ENCODE measurements at regions not wholly inside any gene's neighbourhood (a gene's known extent, or its start where the extent isn't known, plus 50 kb on each side); places are given as distances from the start of the nearest gene placed in this dataset.

DNA sequence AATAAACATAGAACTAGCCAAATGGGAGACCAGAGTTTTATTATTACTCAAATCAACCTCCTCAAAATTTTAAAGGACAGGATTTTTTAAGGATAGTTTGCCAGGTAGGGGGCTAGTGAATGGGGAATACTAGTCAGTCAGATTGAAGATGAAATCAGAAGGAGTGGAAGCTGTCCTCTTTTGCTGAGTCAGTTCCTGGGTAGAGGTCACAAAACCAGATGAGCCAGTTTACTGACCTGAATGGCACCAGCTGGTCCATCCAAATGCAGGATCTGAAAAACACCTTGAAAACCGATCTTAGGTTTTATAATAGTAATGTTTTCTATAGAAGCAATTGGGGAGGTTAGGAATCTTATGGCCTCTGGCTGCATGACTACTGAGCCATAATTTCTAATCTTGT, 558.2 kb downstream of the PKHD1 start:
- Histone ChIP-seq H3K27me3 (ENCODE audit: control insufficient read depth, insufficient read depth, low read length) (no peaks in the 10 kb centered on the region), H3K27ac (ENCODE audit: low read depth in 2 of 2, low read length in 2 of 2) (no peak overlapping the region), H3K9me3 (ENCODE audit: control insufficient read depth in 2 of 3, insufficient read depth in 1 of 3, low read length in 3 of 3) (no peaks in the 10 kb centered on the region), H3K4me1 (ENCODE audit: control insufficient read depth in 2 of 3, insufficient read depth in 2 of 3, low read depth in 1 of 3, low read length in 3 of 3) (no peaks in the 10 kb centered on the region), H3K4me3 (ENCODE audit: low read length in 3 of 3) (no peak overlapping the region), H3K36me3 (ENCODE audit: control insufficient read depth in 2 of 3, insufficient read depth in 3 of 3, low read length in 3 of 3) (no peaks in the 10 kb centered on the region), H3K9ac (ENCODE audit: low read length in 3 of 3) (no peak overlapping the region)
- FAIRE-seq (no peak), DNase-seq (no peak)
- intact Hi-C loops (cut with DNase I): no loop called here
- TF ChIP-seq CTCF (IDR thresholded peaks at IDR 0.05; ENCODE audit: borderline replicate concordance, extremely low read depth, insufficient read depth): no peak

GRCh38 chr6:51531623-51532022, 555.8 kb downstream of the PKHD1 start:
- no peaks in the 10 kb centered on the region for H3K4me1 ChIP-seq (ENCODE audit: control insufficient read depth in 2 of 3, insufficient read depth in 2 of 3, low read depth in 1 of 3, low read length in 3 of 3)
- no peaks in the 10 kb centered on the region for H3K27me3 ChIP-seq (ENCODE audit: control insufficient read depth, insufficient read depth, low read length)
- no peaks in the 10 kb centered on the region for H3K36me3 ChIP-seq (ENCODE audit: control insufficient read depth in 2 of 3, insufficient read depth in 3 of 3, low read length in 3 of 3)
- no peaks in the 10 kb centered on the region for H3K9me3 ChIP-seq (ENCODE audit: control insufficient read depth in 2 of 3, insufficient read depth in 1 of 3, low read length in 3 of 3)
- TF ChIP-seq CTCF (IDR thresholded peaks at IDR 0.05; ENCODE audit: borderline replicate concordance, extremely low read depth, insufficient read depth): no peak
- no peak overlapping the region for H3K27ac ChIP-seq (ENCODE audit: low read depth in 2 of 2, low read length in 2 of 2)
- H3K9ac ChIP-seq (ENCODE audit: low read length in 3 of 3): no peak overlapping the region
- DNase-seq (peak in 1 of 5 donors; percentile 3), FAIRE-seq (no peak)
- intact Hi-C loops (cut with DNase I): no loop called here
- H3K4me3 ChIP-seq (ENCODE audit: low read length in 3 of 3): no peak overlapping the region

DNA sequence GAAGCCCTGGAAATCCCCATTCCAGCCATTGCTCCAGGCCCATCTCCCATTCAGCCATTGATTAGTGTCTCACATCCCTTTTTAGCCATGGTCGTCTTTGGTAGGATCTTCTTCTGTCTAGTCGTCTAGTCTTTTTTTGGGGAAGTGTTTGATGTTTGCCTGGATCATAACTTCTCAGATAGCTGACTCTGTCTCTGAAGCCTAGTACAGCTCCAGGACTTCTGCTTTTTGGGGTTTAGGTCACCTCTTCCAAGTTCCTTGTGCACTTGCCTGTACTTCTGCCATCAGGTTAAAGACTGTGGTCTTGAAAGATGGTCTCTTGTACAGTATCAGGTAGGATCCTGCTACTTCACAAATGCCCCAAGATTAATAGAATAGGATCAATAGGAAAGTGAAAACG, 553.5 kb downstream of the PKHD1 start:
- Histone ChIP-seq H3K36me3 (ENCODE audit: control insufficient read depth in 2 of 3, insufficient read depth in 3 of 3, low read length in 3 of 3) (no peaks in the 10 kb centered on the region), H3K27me3 (ENCODE audit: control insufficient read depth, insufficient read depth, low read length) (no peaks in the 10 kb centered on the region), H3K4me3 (ENCODE audit: low read length in 3 of 3) (no peak overlapping the region), H3K9me3 (ENCODE audit: control insufficient read depth in 2 of 3, insufficient read depth in 1 of 3, low read length in 3 of 3) (no peaks in the 10 kb centered on the region), H3K27ac (ENCODE audit: low read depth in 2 of 2, low read length in 2 of 2) (no peak overlapping the region), H3K4me1 (ENCODE audit: control insufficient read depth in 2 of 3, insufficient read depth in 2 of 3, low read depth in 1 of 3, low read length in 3 of 3) (no peaks in the 10 kb centered on the region), H3K9ac (ENCODE audit: low read length in 3 of 3) (no peak overlapping the region)
- intact Hi-C loops (cut with DNase I): no loop called here
- no peak for TF ChIP-seq CTCF (IDR thresholded peaks at IDR 0.05; ENCODE audit: borderline replicate concordance, extremely low read depth, insufficient read depth)
- no peak for DNase-seq
- FAIRE-seq: no peak

- no peak overlapping the region for H3K4me3 ChIP-seq (ENCODE audit: low read length in 3 of 3)
- H3K9me3 ChIP-seq (ENCODE audit: control insufficient read depth in 2 of 3, insufficient read depth in 1 of 3, low read length in 3 of 3): no peaks in the 10 kb centered on the region
- intact Hi-C loops (cut with DNase I): no loop called here
- no peaks in the 10 kb centered on the region for H3K27me3 ChIP-seq (ENCODE audit: control insufficient read depth, insufficient read depth, low read length)
- no peaks in the 10 kb centered on the region for H3K36me3 ChIP-seq (ENCODE audit: control insufficient read depth in 2 of 3, insufficient read depth in 3 of 3, low read length in 3 of 3)
- no peak overlapping the region for H3K27ac ChIP-seq (ENCODE audit: low read depth in 2 of 2, low read length in 2 of 2)
- FAIRE-seq (no peak), DNase-seq (no peak)
- H3K9ac ChIP-seq (ENCODE audit: low read length in 3 of 3): no peak overlapping the region
- TF ChIP-seq CTCF (IDR thresholded peaks at IDR 0.05; ENCODE audit: borderline replicate concordance, extremely low read depth, insufficient read depth): no peak
- no peaks in the 10 kb centered on the region for H3K4me1 ChIP-seq (ENCODE audit: control insufficient read depth in 2 of 3, insufficient read depth in 2 of 3, low read depth in 1 of 3, low read length in 3 of 3)
These were observed 552.1 kb downstream of the PKHD1 start for GRCh38 chr6:51535327-51535726.

Measured in kidney (tissue), 13 donors.